Fibroblast of lung (primary cell): ENCODE measurements at regions not wholly inside any gene's neighbourhood (a gene's known extent, or its start where the extent isn't known, plus 50 kb on each side); places are given as distances from the start of the nearest gene placed in this dataset.
A peak's percentile ranks its signal among the peaks of the same experiment; 100 is the strongest.

ENCODE experiments used
- EZH2 ChIP-seq: IDR thresholded peaks from 2 replicates; pipeline ENCODE4 v1.5.1; 2012; ENCODE audit warnings: low read length, control low read depth, mild to moderate bottlenecking; ENCODE audit errors: missing control alignments
- TF ChIP-seq, protein P1 (sequence below), 2 donors: IDR thresholded peaks in 1 of 2; conservative IDR thresholded peaks in 1 of 2; 1 replicate in 1 of 2; 2 replicates in 1 of 2; pipeline ENCODE4 v1.5.1; 2011 to 2012; ENCODE audit warnings: low read length in 2 of 2, control low read depth in 1 of 2, inconsistent platforms in 1 of 2, low read depth in 1 of 2, mild to moderate bottlenecking in 1 of 2

DNA sequence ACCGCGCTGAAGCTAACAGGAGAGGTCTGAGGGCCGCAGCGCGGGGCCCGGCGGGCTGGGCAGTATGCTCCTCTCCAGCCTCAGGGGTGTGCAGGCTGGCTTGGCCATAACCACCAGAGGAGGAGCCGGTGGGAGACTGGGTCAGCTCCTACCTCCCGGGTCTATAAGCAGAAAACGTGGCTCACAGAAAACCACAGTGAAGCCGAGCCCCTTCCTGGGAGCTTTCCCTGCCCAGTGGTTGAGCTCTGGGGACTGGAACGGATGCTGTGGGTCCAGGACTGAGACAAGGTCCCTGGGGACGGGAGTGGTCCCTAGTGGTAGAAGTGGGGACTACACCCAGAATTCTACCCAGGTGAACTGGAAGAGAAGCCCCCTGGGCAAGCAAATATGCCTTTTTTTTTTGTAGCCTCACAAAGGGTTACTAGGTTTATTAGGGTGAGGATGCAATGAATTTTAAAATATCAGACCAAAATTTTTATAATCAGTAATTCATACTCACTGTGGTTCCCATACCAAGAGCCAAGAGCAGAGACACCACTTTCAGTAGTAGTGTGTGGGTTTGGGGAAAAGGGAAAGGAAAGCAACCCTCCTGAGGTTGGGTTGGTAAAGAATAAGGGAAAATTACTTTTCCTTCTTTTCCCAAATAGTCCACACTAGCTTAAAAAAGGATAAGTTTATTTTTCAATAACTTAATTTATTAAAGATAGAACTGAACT lies 67.9 kb upstream of the PRKCQ start:
- TF ChIP-seq, protein P1, sequence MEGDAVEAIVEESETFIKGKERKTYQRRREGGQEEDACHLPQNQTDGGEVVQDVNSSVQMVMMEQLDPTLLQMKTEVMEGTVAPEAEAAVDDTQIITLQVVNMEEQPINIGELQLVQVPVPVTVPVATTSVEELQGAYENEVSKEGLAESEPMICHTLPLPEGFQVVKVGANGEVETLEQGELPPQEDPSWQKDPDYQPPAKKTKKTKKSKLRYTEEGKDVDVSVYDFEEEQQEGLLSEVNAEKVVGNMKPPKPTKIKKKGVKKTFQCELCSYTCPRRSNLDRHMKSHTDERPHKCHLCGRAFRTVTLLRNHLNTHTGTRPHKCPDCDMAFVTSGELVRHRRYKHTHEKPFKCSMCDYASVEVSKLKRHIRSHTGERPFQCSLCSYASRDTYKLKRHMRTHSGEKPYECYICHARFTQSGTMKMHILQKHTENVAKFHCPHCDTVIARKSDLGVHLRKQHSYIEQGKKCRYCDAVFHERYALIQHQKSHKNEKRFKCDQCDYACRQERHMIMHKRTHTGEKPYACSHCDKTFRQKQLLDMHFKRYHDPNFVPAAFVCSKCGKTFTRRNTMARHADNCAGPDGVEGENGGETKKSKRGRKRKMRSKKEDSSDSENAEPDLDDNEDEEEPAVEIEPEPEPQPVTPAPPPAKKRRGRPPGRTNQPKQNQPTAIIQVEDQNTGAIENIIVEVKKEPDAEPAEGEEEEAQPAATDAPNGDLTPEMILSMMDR (conservative IDR thresholded peaks at IDR 0.05 in 1 of 2, IDR thresholded peaks at IDR 0.05 in 1 of 2; ENCODE audit: low read depth in 1 of 2, low read length in 2 of 2) = peak; percentile 58 to 80
- no peak for TF ChIP-seq EZH2
